BLaER1 treated with 17β-estradiol and CSF1 and Interleukin-3, amounts not matched to agents 10 nM and 100 nM (cell line): ENCODE measurements at regions not wholly inside any gene's neighbourhood (a gene's known extent, or its start where the extent isn't known, plus 50 kb on each side); places are given as distances from the start of the nearest gene placed in this dataset.

Experiments used
- H3K27ac ChIP-seq, 11 experiments: shearing (Covaris generic); formaldehyde crosslinking; 2 replicates each; pipeline ENCODE4 v1.8.1; 2022
- H3K27me3 ChIP-seq, 11 experiments: shearing (Covaris generic); formaldehyde crosslinking; 2 replicates each; pipeline ENCODE4 v1.8.1; 2022
- H3K36me3 ChIP-seq, 11 experiments: shearing (Covaris generic); formaldehyde crosslinking; 2 replicates each; pipeline ENCODE4 v1.8.1; 2022
- H3K4me1 ChIP-seq, 10 experiments: shearing (Covaris generic); formaldehyde crosslinking; 2 replicates each; pipeline ENCODE4 v1.8.1; 2022
- H3K4me2 ChIP-seq, 11 experiments: shearing (Covaris generic); formaldehyde crosslinking; 2 replicates each; pipeline ENCODE4 v1.8.1; 2022
- H3K4me3 ChIP-seq, 10 experiments: shearing (Covaris generic); formaldehyde crosslinking; 2 replicates each; pipeline ENCODE4 v1.8.1; 2022
- H3K9ac ChIP-seq, 11 experiments: shearing (Covaris generic); formaldehyde crosslinking; 2 replicates each; pipeline ENCODE4 v1.8.1; 2022
- H3K9me3 ChIP-seq, 11 experiments: shearing (Covaris generic); formaldehyde crosslinking; replicated peaks in 1 of 11; 2 replicates each; pipeline ENCODE4 v1.8.1; 2022
- H4K20me1 ChIP-seq, 11 experiments: shearing (Covaris generic); formaldehyde crosslinking; 2 replicates each; pipeline ENCODE4 v1.8.1; 2022
- Cebpa-rat ChIP-seq, 11 experiments: shearing (Covaris generic); IDR thresholded peaks; 2 replicates each; pipeline ENCODE4 v1.8.1; 2022

DNA sequence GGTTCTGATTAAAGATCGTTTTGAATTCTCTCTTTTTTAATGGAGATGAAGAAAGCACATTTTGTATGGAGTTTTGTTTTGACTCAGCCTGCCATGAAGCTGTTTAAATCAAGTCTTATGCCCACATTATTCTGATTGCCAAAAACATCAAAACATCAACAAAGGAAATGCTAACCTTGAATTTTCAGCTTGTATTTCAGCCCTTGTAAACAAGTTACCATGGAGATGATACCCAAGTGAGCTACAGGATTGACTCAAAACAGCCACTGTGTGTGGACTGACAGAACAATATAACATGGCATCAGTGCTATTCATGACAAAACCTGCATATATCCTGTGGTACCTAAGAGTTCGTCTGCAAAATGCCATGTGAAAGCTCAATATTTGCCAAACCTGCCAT, 1581.0 kb downstream of the MAT2B start:
- H3K4me3 ChIP-seq: no peak overlapping the region
- H3K27me3 ChIP-seq: no peaks in the 10 kb centered on the region
- H4K20me1 ChIP-seq: no peaks in the 10 kb centered on the region
- no peak for TF ChIP-seq Cebpa-rat (IDR thresholded peaks at IDR 0.05)
- H3K4me2 ChIP-seq: no peak overlapping the region
- H3K9me3 ChIP-seq: no peaks in the 10 kb centered on the region
- no peak overlapping the region for H3K27ac ChIP-seq
- no peaks in the 10 kb centered on the region for H3K4me1 ChIP-seq
- no peaks in the 10 kb centered on the region for H3K36me3 ChIP-seq
- H3K9ac ChIP-seq: no peak overlapping the region

DNA sequence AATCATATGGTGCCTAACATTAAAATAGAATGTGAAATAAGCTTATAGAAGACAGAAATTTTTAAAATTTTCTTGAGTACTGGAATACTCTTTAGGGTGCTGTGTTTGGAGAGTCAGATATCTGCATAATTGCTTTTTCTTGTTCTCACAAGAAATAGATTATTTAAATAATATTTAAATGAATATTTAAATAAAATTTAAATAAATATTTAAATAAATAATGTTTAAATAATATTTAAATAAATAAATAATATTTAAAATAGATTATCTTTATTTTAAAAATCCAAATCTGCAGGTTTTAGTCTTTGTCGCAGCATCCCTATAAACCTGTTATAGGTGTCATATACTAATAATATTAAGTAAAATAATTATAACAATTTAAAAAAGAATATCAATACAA, 1589.4 kb downstream of the MAT2B start:
- H3K9ac ChIP-seq: no peak overlapping the region
- H3K4me2 ChIP-seq: no peak overlapping the region
- no peak overlapping the region for H3K27ac ChIP-seq
- H3K4me1 ChIP-seq: no peaks in the 10 kb centered on the region
- no peak for TF ChIP-seq Cebpa-rat (IDR thresholded peaks at IDR 0.05)
- H3K27me3 ChIP-seq: no peaks in the 10 kb centered on the region
- H3K9me3 ChIP-seq: peaks cover 21 to 34% (median 34%) of the 10 kb centered on the region in 11 experiments
- no peak overlapping the region for H3K4me3 ChIP-seq
- H3K36me3 ChIP-seq: no peaks in the 10 kb centered on the region
- no peaks in the 10 kb centered on the region for H4K20me1 ChIP-seq

DNA sequence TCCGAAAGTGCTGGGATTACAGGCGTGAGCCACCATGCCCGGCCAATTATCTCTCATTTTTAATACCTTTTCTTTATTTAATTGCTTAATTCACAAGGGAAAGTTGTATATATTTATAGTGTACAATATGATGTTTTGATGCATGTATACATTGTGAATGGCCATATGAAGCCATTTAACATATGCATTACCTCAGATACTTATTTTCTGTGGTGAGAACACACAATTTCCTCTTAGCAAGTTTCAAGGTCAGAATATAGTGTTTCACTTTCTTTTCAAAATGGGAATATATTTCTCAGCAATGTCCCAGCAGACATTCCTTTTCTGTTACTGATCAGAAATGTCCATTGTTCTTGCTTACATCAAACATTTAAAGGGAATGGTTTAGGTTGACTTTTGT, 1596.3 kb downstream of the MAT2B start:
- no peak overlapping the region for H3K27ac ChIP-seq
- no peaks in the 10 kb centered on the region for H3K4me1 ChIP-seq
- TF ChIP-seq Cebpa-rat (IDR thresholded peaks at IDR 0.05): no peak
- H4K20me1 ChIP-seq: no peaks in the 10 kb centered on the region
- no peak overlapping the region for H3K4me2 ChIP-seq
- H3K9me3 ChIP-seq: peaks cover 31 to 47% (median 43%) of the 10 kb centered on the region in 11 experiments
- H3K9ac ChIP-seq: no peak overlapping the region
- no peaks in the 10 kb centered on the region for H3K36me3 ChIP-seq
- no peak overlapping the region for H3K4me3 ChIP-seq
- H3K27me3 ChIP-seq: no peaks in the 10 kb centered on the region

DNA sequence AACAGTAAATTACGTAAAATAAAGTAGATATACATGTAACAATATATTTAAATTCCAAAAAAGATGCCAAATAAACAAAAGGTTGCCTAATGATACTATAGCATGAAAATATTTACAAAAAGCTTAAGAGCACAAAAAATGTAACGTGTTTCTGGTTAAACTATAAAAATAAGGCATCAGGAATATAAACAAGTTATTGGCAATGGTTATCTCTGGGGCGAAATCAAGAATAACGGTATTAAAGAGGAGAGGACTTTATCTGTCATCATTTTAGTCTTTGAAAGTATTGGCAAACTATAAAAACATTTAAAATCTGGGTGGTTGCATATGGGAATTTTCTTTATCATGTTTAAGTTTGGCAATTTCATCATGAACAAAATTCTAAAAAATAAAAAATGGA, 1599.2 kb downstream of the MAT2B start:
- Histone ChIP-seq H3K27me3 (no peaks in the 10 kb centered on the region), H3K27ac (no peak overlapping the region), H3K9ac (no peak overlapping the region), H3K4me1 (peaks cover 0 to 6% (median 0%) of the 10 kb centered on the region in 10 experiments; a peak in 2 of 20 replicates), H4K20me1 (no peaks in the 10 kb centered on the region), H3K4me3 (no peak overlapping the region), H3K36me3 (no peaks in the 10 kb centered on the region), H3K4me2 (no peak overlapping the region), H3K9me3 (peaks cover 11 to 18% (median 15%) of the 10 kb centered on the region in 11 experiments)
- TF ChIP-seq Cebpa-rat (IDR thresholded peaks at IDR 0.05): no peak

DNA sequence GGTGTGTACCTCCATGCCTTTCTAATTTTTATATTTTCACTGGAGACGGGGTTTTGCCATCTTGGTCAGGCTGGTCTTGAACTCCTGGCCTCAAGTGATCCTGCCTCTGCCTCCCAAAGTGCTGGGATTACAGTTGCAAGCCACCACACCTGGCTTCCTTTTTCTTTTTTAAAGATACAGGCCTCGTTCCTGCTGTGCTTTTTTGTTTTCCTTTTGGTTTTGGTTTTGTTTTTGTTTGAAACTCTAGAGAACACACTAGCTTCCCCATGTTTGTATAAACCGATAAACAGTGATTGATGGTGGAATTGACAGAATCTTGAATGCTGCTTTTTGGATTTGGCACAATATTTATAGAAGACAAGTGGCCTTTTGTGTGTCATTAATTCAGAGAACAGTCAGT, 1603.4 kb downstream of the MAT2B start:
- H3K9ac ChIP-seq: no peak overlapping the region
- no peaks in the 10 kb centered on the region for H3K36me3 ChIP-seq
- TF ChIP-seq Cebpa-rat (IDR thresholded peaks at IDR 0.05): no peak

DNA sequence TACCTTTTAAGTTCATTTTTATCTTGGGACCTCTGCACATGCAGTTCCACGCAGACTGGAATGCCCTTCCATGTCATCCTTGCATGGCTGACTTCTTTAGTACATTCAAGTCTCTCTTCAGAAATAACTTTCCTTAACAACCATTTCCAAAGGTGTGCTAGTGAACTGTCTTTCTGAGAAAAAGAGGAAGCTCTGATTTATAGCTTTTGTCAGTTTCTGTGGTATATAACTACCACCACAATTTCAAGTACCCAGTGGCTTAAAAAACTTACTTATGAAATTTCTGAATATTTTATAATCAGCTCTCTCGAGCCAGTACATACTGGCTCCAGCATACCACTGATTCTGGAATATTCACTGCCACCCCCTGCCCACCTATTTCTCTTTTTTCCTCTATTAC, 1613.8 kb downstream of the MAT2B start:
- Histone ChIP-seq H3K4me3 (no peak overlapping the region), H4K20me1 (no peaks in the 10 kb centered on the region), H3K9me3 (peaks cover 0 to 8% (median 4%) of the 10 kb centered on the region in 11 experiments; a peak in 8 of 22 replicates), H3K36me3 (no peaks in the 10 kb centered on the region), H3K4me1 (peaks cover 0 to 3% (median 0%) of the 10 kb centered on the region in 10 experiments; a peak in 1 of 20 replicates), H3K27ac (no peak overlapping the region), H3K4me2 (peak overlapping the region in 1 of 11 experiments; percentile 37; a peak in 1 of 22 replicates), H3K9ac (no peak overlapping the region), H3K27me3 (no peaks in the 10 kb centered on the region)
- TF ChIP-seq Cebpa-rat (IDR thresholded peaks at IDR 0.05): no peak

More for the DNA sequence above, 1603.4 kb downstream of the MAT2B start:
- no peak overlapping the region for H3K27ac ChIP-seq
- peaks cover 0 to 6% (median 0%) of the 10 kb centered on the region in 10 experiments; a peak in 2 of 20 replicates for H3K4me1 ChIP-seq
- H3K4me2 ChIP-seq: 0 out of 22 replicates have a peak overlapping the region, but pooled peaks of 1 of the 11 experiments have one; percentile 26
- no peaks in the 10 kb centered on the region for H3K9me3 ChIP-seq
- no peaks in the 10 kb centered on the region for H3K27me3 ChIP-seq
- no peak overlapping the region for H3K4me3 ChIP-seq
- H4K20me1 ChIP-seq: no peaks in the 10 kb centered on the region

DNA sequence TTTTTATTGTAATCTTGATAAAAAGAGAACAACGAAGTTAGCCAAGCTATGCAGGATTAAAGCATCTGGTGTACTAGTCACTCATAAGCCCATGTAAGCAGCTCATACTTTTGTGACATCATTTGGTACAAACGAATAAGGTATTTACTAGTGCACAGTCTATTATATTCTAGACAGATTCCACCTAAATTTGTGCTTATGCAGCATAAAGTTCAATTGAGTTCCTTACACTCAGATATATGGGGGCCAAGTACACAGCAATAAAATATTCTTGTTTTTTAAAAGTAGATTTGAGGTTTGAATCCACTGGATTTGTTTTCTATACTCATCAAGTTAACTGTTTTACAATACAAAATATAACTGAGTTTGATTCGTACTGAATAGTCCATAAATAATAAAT, 1621.2 kb downstream of the MAT2B start:
- Histone ChIP-seq H3K27ac (peak overlapping the region in 2 of 11 experiments; percentile 16 to 63; a peak in 1 of 22 replicates), H3K9me3 (peaks cover 0 to 10% (median 0%) of the 10 kb centered on the region in 11 experiments; a peak in 2 of 22 replicates)
- TF ChIP-seq Cebpa-rat (IDR thresholded peaks at IDR 0.05): no peak

DNA sequence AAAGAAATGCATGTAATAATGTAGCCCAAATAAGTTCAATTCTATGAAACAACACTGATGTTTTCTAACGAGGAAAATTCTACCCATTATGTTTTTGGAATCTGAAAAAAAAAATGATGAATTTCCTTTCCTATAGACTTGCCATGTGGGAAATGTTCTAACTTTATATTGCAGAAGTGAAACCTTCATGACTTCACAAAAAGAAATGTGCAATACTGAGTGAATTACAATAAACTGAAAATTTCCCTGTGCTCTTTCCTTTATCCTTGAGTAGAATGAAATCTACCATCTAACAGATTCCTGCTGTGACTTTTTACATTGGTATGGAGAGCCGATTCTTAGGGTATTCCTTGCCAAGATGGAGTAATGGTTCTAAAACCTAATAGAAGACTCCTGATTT, 1622.5 kb downstream of the MAT2B start:
- H3K36me3 ChIP-seq: no peaks in the 10 kb centered on the region
- H3K27me3 ChIP-seq: no peaks in the 10 kb centered on the region
- peaks cover 0 to 10% (median 0%) of the 10 kb centered on the region in 11 experiments; a peak in 2 of 22 replicates for H3K9me3 ChIP-seq
- H3K4me2 ChIP-seq: peak overlapping the region in 9 of 11 experiments; percentile 1 to 78 (median 59); a peak in 14 of 22 replicates
- no peaks in the 10 kb centered on the region for H4K20me1 ChIP-seq
- peaks cover 0 to 44% (median 17%) of the 10 kb centered on the region in 10 experiments; a peak in 13 of 20 replicates for H3K4me1 ChIP-seq
- H3K27ac ChIP-seq: peak overlapping the region in 10 of 11 experiments; percentile 7 to 79 (median 62); a peak in 16 of 22 replicates
- peak overlapping the region in 3 of 11 experiments; percentile 18 to 36 (median 24); a peak in 4 of 22 replicates for H3K9ac ChIP-seq
- H3K4me3 ChIP-seq: no peak overlapping the region
- no peak for TF ChIP-seq Cebpa-rat (IDR thresholded peaks at IDR 0.05)

More for the DNA sequence above, 1621.2 kb downstream of the MAT2B start:
- H3K4me2 ChIP-seq: peak overlapping the region in 1 of 11 experiments; percentile 5; a peak in 2 of 22 replicates
- H4K20me1 ChIP-seq: no peaks in the 10 kb centered on the region
- H3K9ac ChIP-seq: no peak overlapping the region
- H3K4me3 ChIP-seq: no peak overlapping the region
- peaks cover 0 to 44% (median 17%) of the 10 kb centered on the region in 10 experiments; a peak in 13 of 20 replicates for H3K4me1 ChIP-seq
- H3K27me3 ChIP-seq: no peaks in the 10 kb centered on the region
- no peaks in the 10 kb centered on the region for H3K36me3 ChIP-seq

DNA sequence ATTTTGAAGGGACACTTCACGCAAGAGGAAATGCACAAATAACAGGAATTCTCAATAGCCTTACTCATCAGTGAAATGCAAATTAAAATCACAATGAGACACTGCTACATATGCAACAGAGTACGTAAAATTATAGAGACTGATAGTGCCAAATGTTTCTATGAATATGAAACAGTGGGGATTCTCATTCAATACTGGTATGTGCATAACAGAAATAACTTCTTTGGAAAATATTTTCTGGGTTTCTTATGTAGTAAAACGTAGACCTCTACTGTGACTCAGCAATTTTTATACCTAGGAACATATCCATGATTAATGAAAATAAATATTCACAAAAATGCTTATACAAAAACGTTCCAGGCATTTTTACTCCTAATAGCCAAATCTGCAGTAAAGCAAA, 1625.2 kb downstream of the MAT2B start:
- Histone ChIP-seq H3K4me3 (no peak overlapping the region), H3K27ac (no peak overlapping the region), H3K4me1 (peaks cover 0 to 44% (median 17%) of the 10 kb centered on the region in 10 experiments; a peak in 13 of 20 replicates), H3K9me3 (peaks cover 0 to 10% (median 0%) of the 10 kb centered on the region in 11 experiments; a peak in 2 of 22 replicates), H3K27me3 (no peaks in the 10 kb centered on the region), H4K20me1 (no peaks in the 10 kb centered on the region), H3K4me2 (no peak overlapping the region), H3K36me3 (no peaks in the 10 kb centered on the region), H3K9ac (no peak overlapping the region)
- no peak for TF ChIP-seq Cebpa-rat (IDR thresholded peaks at IDR 0.05)

DNA sequence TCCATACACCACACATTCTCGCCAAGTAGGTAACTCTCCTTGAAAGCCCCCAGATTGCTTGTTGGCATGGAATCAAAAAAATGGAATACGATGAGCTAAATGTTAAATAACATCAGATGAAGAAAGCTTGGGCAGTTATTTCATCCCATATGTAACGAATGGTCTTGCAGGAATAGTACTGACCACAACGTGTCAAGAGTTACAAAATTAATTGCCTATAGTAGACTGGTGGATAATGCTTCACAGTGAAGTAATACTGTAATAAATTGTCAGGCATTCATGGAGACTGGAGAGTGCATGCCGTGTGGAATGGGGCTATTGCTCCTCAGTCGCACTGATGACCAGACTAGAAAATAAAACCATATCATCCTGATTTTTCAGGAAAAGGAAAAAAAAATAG, 1628.7 kb downstream of the MAT2B start:
- H3K36me3 ChIP-seq: no peaks in the 10 kb centered on the region
- H3K4me2 ChIP-seq: no peak overlapping the region
- TF ChIP-seq Cebpa-rat (IDR thresholded peaks at IDR 0.05): no peak
- H3K9me3 ChIP-seq: peaks cover 0 to 7% (median 0%) of the 10 kb centered on the region in 11 experiments; a peak in 2 of 22 replicates
- peaks cover 0 to 24% (median 0%) of the 10 kb centered on the region in 10 experiments; a peak in 8 of 20 replicates for H3K4me1 ChIP-seq
- H3K4me3 ChIP-seq: no peak overlapping the region
- H3K9ac ChIP-seq: no peak overlapping the region
- no peaks in the 10 kb centered on the region for H4K20me1 ChIP-seq
- H3K27me3 ChIP-seq: no peaks in the 10 kb centered on the region
- H3K27ac ChIP-seq: no peak overlapping the region
